Astrocyte (in vitro differentiated cells and primary cell): ENCODE measurements at regions not wholly inside any gene's neighbourhood (a gene's known extent, or its start where the extent isn't known, plus 50 kb on each side); places are given as distances from the start of the nearest gene placed in this dataset.

ENCODE experiments used
- DNase-seq: peaks from one replicate; pipeline ENCODE4 v3.0.0-alpha.2; 2010; ENCODE audit warnings: low read depth
- FAIRE-seq: peaks from 2 replicates; lab custom pipeline; 2011; peaks lifted over from hg19 to GRCh38; lab: Jason Lieb, UNC
- H2AFZ ChIP-seq: 2 replicates; pipeline ENCODE4 v1.6.0; 2012; ENCODE audit warnings: low read depth, low read length, inconsistent platforms
- H3K27ac ChIP-seq: 2 replicates; pipeline ENCODE4 v1.5.1; 2011; ENCODE audit warnings: low read depth, low read length, inconsistent platforms
- H3K27me3 ChIP-seq: 2 replicates; pipeline ENCODE4 v1.6.0; 2011; ENCODE audit warnings: low read length, inconsistent platforms; ENCODE audit not compliant: insufficient read depth
- H3K36me3 ChIP-seq: 2 replicates; pipeline ENCODE4 v1.5.1; 2011; ENCODE audit warnings: low read length, inconsistent platforms; ENCODE audit not compliant: insufficient read depth
- H3K4me1 ChIP-seq: 2 replicates; pipeline ENCODE4 v1.5.1; 2011; ENCODE audit warnings: low read length, inconsistent platforms; ENCODE audit not compliant: insufficient read depth
- H3K4me2 ChIP-seq: 2 replicates; pipeline ENCODE4 v1.6.0; 2012; ENCODE audit warnings: low read length, inconsistent platforms
- H3K4me3 ChIP-seq: 2 replicates; pipeline ENCODE4 v1.5.1; 2011; ENCODE audit warnings: low read depth, mild to moderate bottlenecking, low read length, inconsistent platforms; ENCODE audit not compliant: insufficient read depth
- H3K79me2 ChIP-seq: 2 replicates; pipeline ENCODE4 v1.6.0; 2012; ENCODE audit warnings: mild to moderate bottlenecking, low read length, inconsistent platforms; ENCODE audit not compliant: insufficient read depth
- H3K9ac ChIP-seq: 2 replicates; pipeline ENCODE4 v1.6.0; 2012; ENCODE audit warnings: mild to moderate bottlenecking, low read length, inconsistent platforms
- H3K9me3 ChIP-seq: 2 replicates; pipeline ENCODE4 v1.5.1; 2012; ENCODE audit warnings: low read depth, mild to moderate bottlenecking, low read length, inconsistent platforms; ENCODE audit not compliant: insufficient read depth
- H4K20me1 ChIP-seq: 2 replicates; pipeline ENCODE4 v1.6.0; 2012; ENCODE audit warnings: low read length, inconsistent platforms; ENCODE audit not compliant: insufficient read depth
- H3K27ac Mint-ChIP-seq: one replicate; pipeline ENCODE4 v1.8.0; 2021; ENCODE audit warnings: mild to moderate bottlenecking, mixed read lengths; ENCODE audit not compliant: unreplicated experiment
- H3K27me3 Mint-ChIP-seq: one replicate; pipeline ENCODE4 v1.8.0; 2021; ENCODE audit warnings: low read depth, mixed read lengths; ENCODE audit not compliant: unreplicated experiment
- H3K36me3 Mint-ChIP-seq: one replicate; pipeline ENCODE4 v1.8.0; 2021; ENCODE audit warnings: low read depth, mixed read lengths; ENCODE audit not compliant: unreplicated experiment
- H3K4me1 Mint-ChIP-seq: one replicate; pipeline ENCODE4 v1.8.0; 2021; ENCODE audit warnings: low read depth, mixed read lengths; ENCODE audit not compliant: unreplicated experiment
- H3K4me3 Mint-ChIP-seq: one replicate; pipeline ENCODE4 v1.8.0; 2021; ENCODE audit warnings: mild to moderate bottlenecking, moderate library complexity, mixed read lengths; ENCODE audit not compliant: unreplicated experiment
- H3K9me3 Mint-ChIP-seq: one replicate; pipeline ENCODE4 v1.8.0; 2021; ENCODE audit warnings: mild to moderate bottlenecking, mixed read lengths; ENCODE audit not compliant: unreplicated experiment
- EZH2 ChIP-seq: IDR thresholded peaks from 2 replicates; pipeline ENCODE4 v1.6.1; 2012; ENCODE audit warnings: mild to moderate bottlenecking, low read length, inconsistent platforms; ENCODE audit not compliant: insufficient read depth
- TF ChIP-seq, protein P1 (sequence below): IDR thresholded peaks from 2 replicates; pipeline ENCODE4 v1.5.1; 2011; ENCODE audit warnings: low read depth, mild to moderate bottlenecking, inconsistent platforms, low read length, moderate library complexity; ENCODE audit not compliant: insufficient read depth

GRCh38 chr2:61690078-61690596 is 152.0 kb upstream of the XPO1 start:
- no peaks in the 10 kb centered on the region for H3K27me3 ChIP-seq
- peaks cover 6% of the 10 kb centered on the region for H3K4me1 ChIP-seq
- no peak overlapping the region for H3K9ac ChIP-seq
- no peak overlapping the region for H3K4me2 ChIP-seq
- Mint-ChIP-seq H3K36me3 (no peaks in the 10 kb centered on the region), H3K4me3 (no peak overlapping the region), H3K9me3 (no peaks in the 10 kb centered on the region), H3K27ac (no peak overlapping the region), H3K4me1 (no peaks in the 10 kb centered on the region), H3K27me3 (no peaks in the 10 kb centered on the region)
- FAIRE-seq = no peak
- H3K9me3 ChIP-seq = no peaks in the 10 kb centered on the region
- H3K4me3 ChIP-seq = no peak overlapping the region
- no peaks in the 10 kb centered on the region for H3K79me2 ChIP-seq
- DNase-seq = no peak
- no peak overlapping the region for H3K27ac ChIP-seq
- H2AFZ ChIP-seq = no peak overlapping the region
- no peaks in the 10 kb centered on the region for H3K36me3 ChIP-seq
- no peak for TF ChIP-seq EZH2
- TF ChIP-seq, protein P1, sequence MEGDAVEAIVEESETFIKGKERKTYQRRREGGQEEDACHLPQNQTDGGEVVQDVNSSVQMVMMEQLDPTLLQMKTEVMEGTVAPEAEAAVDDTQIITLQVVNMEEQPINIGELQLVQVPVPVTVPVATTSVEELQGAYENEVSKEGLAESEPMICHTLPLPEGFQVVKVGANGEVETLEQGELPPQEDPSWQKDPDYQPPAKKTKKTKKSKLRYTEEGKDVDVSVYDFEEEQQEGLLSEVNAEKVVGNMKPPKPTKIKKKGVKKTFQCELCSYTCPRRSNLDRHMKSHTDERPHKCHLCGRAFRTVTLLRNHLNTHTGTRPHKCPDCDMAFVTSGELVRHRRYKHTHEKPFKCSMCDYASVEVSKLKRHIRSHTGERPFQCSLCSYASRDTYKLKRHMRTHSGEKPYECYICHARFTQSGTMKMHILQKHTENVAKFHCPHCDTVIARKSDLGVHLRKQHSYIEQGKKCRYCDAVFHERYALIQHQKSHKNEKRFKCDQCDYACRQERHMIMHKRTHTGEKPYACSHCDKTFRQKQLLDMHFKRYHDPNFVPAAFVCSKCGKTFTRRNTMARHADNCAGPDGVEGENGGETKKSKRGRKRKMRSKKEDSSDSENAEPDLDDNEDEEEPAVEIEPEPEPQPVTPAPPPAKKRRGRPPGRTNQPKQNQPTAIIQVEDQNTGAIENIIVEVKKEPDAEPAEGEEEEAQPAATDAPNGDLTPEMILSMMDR = no peak
- H4K20me1 ChIP-seq = no peaks in the 10 kb centered on the region

GRCh38 chr2:61689568-61689967 is 151.4 kb upstream of the XPO1 start:
- TF ChIP-seq, protein P1 = no peak
- no peak for TF ChIP-seq EZH2
- H2AFZ ChIP-seq = no peak overlapping the region
- H3K27ac ChIP-seq = no peak overlapping the region
- Mint-ChIP-seq H3K36me3 (no peaks in the 10 kb centered on the region), H3K9me3 (no peaks in the 10 kb centered on the region), H3K27ac (no peak overlapping the region), H3K4me1 (no peaks in the 10 kb centered on the region), H3K27me3 (no peaks in the 10 kb centered on the region), H3K4me3 (no peak overlapping the region)
- H3K4me3 ChIP-seq = no peak overlapping the region
- peaks cover 6% of the 10 kb centered on the region for H3K4me1 ChIP-seq
- FAIRE-seq (no peak), DNase-seq (no peak)
- no peaks in the 10 kb centered on the region for H4K20me1 ChIP-seq
- no peaks in the 10 kb centered on the region for H3K79me2 ChIP-seq
- no peaks in the 10 kb centered on the region for H3K27me3 ChIP-seq
- H3K9me3 ChIP-seq = no peaks in the 10 kb centered on the region
- no peak overlapping the region for H3K4me2 ChIP-seq
- no peaks in the 10 kb centered on the region for H3K36me3 ChIP-seq
- H3K9ac ChIP-seq = no peak overlapping the region
